ENCODE measurements at regions not wholly inside any gene's neighbourhood (a gene's known extent, or its start where the extent isn't known, plus 50 kb on each side); places are given as distances from the start of the nearest gene placed in this dataset.

- in situ Hi-C loops (cut with MboI; ENCODE audit: low sequenced_read_pairs) = no loop called here
Measured at GRCh38 chr12:91613223-91613779, 430.7 kb upstream of the DCN start.

- in situ Hi-C loops (cut with MboI; ENCODE audit: low sequenced_read_pairs) = no loop called here
Measured at GRCh38 chr12:91610561-91610960, 427.9 kb upstream of the DCN start.

DNA sequence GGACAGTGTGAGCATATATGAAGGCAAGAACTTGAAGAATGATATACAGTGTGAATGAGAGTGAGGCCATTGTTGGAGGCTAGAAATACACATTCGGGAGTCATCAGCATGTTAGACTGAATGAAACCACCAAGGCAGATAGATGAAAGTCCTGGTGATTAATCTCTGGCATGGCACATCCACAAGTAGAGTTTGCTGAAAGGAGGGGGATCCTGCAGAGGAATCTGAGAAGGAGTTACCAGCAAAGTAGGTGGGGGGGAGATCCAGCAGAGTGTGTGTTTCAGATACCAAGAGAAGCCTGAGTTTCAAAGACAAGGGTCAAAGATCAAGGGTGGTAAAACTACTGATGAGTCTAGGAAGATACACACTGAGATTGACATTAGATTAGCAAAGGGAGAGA, 426.7 kb upstream of the DCN start:
- in situ Hi-C loops (cut with MboI; ENCODE audit: low sequenced_read_pairs) = no loop called here

DNA sequence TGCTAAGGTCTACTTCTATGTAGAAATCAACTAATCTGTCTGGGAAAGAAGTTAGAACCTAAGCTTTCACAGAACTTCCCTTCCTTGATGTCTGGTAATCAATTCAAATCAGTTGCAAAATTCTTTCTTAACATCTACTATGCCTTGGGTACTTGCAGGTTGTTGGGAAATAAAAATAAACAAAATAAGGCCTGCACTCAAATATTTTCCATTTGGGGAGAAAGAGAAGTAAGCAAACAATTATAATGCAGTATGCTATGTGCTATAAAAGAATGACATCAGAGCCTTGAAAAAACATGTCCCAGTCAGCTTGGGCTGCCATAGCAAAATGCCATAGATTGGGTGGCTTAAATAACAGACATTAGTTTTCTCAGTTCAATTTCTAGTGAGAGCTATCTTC, 425.9 kb upstream of the DCN start:
- in situ Hi-C loops (cut with MboI; ENCODE audit: low sequenced_read_pairs) = no loop called here

DNA sequence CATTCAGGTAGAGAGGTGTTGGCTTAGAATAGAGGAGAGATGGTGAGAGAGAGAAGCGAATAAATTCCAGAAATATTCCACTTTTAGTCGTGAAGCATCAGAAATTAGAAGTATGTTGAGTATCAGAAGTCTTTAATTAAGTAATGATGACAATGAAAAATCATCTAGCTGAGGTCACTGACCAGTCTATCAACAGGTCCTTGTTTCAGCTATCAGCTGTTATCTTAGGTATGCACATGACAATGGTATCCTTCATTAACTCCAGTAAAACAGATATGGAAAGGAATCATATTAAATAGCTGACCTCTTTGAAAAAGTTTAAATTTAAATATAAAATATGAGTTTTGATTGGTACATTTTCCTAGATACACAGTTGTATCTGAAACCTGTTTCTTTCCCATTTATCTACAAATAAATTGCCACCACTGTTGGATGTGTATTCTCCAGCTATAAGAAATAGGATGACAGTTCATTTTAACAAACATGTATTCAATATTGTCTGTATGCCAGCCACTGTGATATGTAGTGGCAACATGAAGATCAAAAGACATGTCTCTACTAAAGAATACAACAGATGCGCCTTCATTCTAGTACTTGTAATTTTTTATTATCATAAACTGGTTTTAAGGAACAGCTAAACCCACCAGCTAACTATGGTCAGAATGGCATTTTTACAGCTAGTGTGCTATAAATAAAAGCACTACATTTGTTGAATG, 424.2 kb upstream of the DCN start:
- in situ Hi-C loops (cut with MboI; ENCODE audit: low sequenced_read_pairs) = no loop called here

GRCh38 chr12:91604897-91605296, 422.3 kb upstream of the DCN start:
- in situ Hi-C loops (cut with MboI; ENCODE audit: low sequenced_read_pairs) = no loop called here

GRCh38 chr12:91603060-91603459, 420.4 kb upstream of the DCN start:
- in situ Hi-C loops (cut with MboI; ENCODE audit: low sequenced_read_pairs) = no loop called here

DNA sequence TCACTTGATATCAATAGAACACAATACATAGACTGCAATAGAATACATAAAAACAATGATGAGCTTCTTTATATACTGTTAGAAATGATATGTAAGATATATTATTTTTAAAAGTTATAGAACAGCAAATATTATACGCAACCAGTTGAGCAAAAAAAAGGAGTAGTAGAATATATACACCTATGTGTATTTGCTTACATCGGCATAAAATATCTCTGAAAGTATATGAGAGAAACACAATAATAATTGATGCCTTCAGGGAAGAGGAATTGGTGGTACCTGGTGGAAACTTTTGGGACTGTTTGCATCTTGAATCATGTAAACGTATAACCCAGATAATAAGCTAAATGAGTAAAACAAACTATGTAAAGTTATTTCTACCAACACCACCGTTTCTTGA, 418.4 kb upstream of the DCN start:
- in situ Hi-C loops (cut with MboI; ENCODE audit: low sequenced_read_pairs) = no loop called here

DNA sequence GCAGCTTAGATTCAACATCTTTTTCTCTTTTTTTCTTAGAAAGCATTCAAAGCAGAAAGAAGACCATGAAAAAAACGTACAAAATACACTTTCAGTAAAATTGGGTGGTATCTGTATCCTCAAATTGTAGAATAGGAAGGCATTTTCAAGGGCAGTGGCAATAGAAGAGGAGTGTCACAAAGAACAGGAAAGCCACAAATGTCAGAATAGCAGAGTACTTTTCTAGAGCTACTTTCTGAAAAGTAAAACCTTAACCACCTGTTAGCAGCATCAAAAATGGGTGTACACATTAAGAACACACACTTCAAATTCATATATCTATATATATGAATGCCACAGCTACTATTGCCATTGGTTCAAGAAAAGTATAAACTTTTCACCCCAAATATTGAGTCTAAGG, 412.1 kb upstream of the DCN start:
- in situ Hi-C loops (cut with MboI; ENCODE audit: low sequenced_read_pairs) = no loop called here

- in situ Hi-C loops (cut with MboI; ENCODE audit: low sequenced_read_pairs) = no loop called here
Measured at GRCh38 chr12:91591639-91591987, 409.0 kb upstream of the DCN start.

- in situ Hi-C loops (cut with MboI; ENCODE audit: low sequenced_read_pairs) = no loop called here
Measured at GRCh38 chr12:91590966-91591638, 408.5 kb upstream of the DCN start.

DNA sequence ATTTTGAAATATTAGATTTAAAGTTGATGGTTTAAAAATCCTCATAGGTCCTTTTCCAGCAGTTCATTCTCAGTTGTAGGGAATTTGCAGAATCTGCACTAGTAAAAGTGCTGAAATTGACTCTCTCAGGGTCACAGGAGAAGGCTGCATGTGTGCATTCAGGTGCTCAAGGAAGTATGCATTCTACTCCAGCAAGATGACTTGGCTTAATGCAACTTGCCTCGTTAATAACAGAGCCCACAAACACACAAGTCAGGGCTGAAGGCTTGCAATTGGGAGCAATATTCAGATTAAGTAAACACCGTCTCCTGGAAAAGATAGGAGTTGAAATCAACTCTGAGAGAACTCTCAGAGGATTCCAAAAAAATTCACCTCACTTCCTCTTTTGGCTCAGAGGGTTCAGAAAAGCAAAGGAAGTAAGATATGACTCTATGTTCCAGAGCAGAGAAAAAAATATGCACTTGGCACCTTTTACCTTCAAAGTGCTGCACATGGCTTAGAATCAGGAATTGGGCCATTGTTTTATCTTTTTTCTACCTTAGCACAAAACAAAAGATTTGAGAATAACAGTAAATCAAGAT, 406.3 kb upstream of the DCN start:
- in situ Hi-C loops (cut with MboI; ENCODE audit: low sequenced_read_pairs) = no loop called here

DNA sequence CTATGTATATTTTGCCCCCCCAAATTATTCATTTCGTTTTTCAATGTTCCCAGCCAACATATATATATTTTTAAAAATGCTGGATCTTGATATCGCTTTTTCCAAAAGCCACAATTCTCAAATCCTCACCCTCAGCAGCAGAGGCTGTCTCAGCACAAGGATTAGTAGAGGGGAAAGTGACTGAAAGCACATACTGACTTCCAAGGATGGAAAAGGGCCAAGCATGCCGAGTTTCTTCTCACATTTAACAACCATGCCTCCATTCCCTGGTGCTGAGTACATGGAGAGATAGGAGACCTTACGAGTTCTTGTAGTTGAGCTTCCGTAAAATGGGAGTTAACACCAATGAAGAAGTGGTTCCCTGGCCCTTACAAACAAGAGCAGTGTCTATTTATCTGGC, 403.4 kb upstream of the DCN start:
- in situ Hi-C loops (cut with MboI; ENCODE audit: low sequenced_read_pairs) = no loop called here

GRCh38 chr12:91582811-91583210, 400.2 kb upstream of the DCN start:
- in situ Hi-C loops (cut with MboI; ENCODE audit: low sequenced_read_pairs) = no loop called here

- in situ Hi-C loops (cut with MboI; ENCODE audit: low sequenced_read_pairs) = no loop called here
Measured at GRCh38 chr12:91579516-91580263, 397.1 kb upstream of the DCN start.

DNA sequence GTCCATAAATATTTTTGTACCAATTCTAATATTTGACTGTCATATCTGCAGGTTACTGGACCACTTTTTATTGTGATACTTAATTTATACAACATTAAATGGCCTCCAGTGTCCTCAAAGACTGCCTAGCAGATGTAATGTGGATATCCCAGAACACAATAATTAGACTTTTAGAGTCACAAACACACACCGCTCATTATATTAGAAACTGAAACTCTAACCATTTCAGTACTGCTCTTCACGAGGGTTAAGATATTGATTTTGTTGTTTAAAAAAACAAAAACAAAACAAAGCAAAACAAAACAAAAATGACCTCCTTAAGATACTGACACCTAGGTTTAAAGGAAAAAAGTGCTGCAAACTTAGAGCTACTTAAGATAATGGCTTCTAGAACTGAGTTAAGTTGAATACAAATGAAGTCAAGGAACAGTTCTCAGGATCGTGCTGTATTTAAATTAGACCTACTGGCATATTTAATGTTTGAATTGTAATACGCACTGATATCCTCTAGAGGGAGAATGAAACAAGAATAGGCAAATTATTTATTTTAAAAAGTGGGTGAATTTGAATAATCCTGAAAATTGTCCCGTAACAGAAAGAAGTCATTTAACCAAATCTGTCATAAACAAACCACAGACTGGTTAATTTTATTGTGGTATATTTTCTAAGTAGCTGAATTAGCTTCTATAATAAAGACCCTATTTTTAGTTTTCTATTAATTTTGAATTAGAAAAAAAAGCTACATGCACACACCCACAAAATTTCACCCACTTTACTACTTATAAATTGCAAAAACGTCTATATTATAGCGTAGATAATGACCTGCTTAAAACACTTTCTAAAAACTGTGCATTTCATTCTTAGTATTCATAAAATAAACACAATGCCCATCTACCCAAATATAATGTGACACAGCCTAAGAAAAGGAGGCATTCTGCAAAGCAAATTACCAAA, 395.2 kb upstream of the DCN start:
- in situ Hi-C loops (cut with MboI; ENCODE audit: low sequenced_read_pairs) = no loop called here

GRCh38 chr12:91576432-91576831, 393.8 kb upstream of the DCN start:
- in situ Hi-C loops (cut with MboI; ENCODE audit: low sequenced_read_pairs) = no loop called here

GRCh38 chr12:91575630-91576029, 393.0 kb upstream of the DCN start:
- in situ Hi-C loops (cut with MboI; ENCODE audit: low sequenced_read_pairs) = no loop called here

- in situ Hi-C loops (cut with MboI; ENCODE audit: low sequenced_read_pairs) = no loop called here
Measured at GRCh38 chr12:91574975-91575374, 392.4 kb upstream of the DCN start.

- in situ Hi-C loops (cut with MboI; ENCODE audit: low sequenced_read_pairs) = no loop called here
Measured at GRCh38 chr12:91574391-91574790, 391.8 kb upstream of the DCN start.
